GM12878 (cell line): ENCODE measurements at regions not wholly inside any gene's neighbourhood (a gene's known extent, or its start where the extent isn't known, plus 50 kb on each side); places are given as distances from the start of the nearest gene placed in this dataset.

Source experiments
- ATAC-seq: fragments of 200-7000 bp; cut with Tn5 transposase; 3 replicates; pipeline ENCODE4 v1.9.1; 2020; ENCODE audit warnings: mild to moderate bottlenecking, moderate library complexity
- BruUV-seq: library from RNA; stranded (reverse); fragments of 400-500 nt; replicated peaks from 2 replicates; lab custom pipeline; 2021; lab: Mats Ljungman, UMichigan
- CTCF ChIA-PET: fragments of 300-600 bp; sonication (Branson Sonifier 250); formaldehyde crosslinking; extraction: SDS; loops from one replicate; lab custom pipeline; 2021; ENCODE audit warnings: inconsistent platforms; lab: Yijun Ruan, JAX
- POLR2A ChIA-PET: fragments of 350-600 bp; formaldehyde crosslinking; extraction: SDS; loops from one replicate; lab custom pipeline; 2021; ENCODE audit warnings: inconsistent platforms; lab: Charles Lee
- RAD21 ChIA-PET: fragments of 300-600 bp; sonication (Branson Sonifier 250); formaldehyde crosslinking; loops from one replicate; lab custom pipeline; 2023; ENCODE audit warnings: antibody characterized with exemption; ENCODE audit not compliant: unreplicated experiment; lab: Charles Lee
- SMC1A ChIA-PET: fragments of 300-600 bp; sonication (Branson Sonifier 250); formaldehyde crosslinking; loops from one replicate; lab custom pipeline; 2023; ENCODE audit not compliant: unreplicated experiment, uncharacterized antibody; lab: Charles Lee
- DNase-seq: peaks from one replicate; pipeline ENCODE4 v3.0.0-alpha.2; 2011; ENCODE audit warnings: low read depth, low spot score
- FAIRE-seq: peaks from 3 replicates; lab custom pipeline; 2011; peaks lifted over from hg19 to GRCh38; lab: Jason Lieb, UNC
- H2AFZ ChIP-seq: 2 replicates; pipeline ENCODE4 v1.6.0; 2011; ENCODE audit warnings: low read depth, low read length, control low read depth; ENCODE audit not compliant: control insufficient read depth
- H3K27ac ChIP-seq: 2 replicates; pipeline ENCODE4 v1.5.1; 2011; ENCODE audit warnings: control low read depth; ENCODE audit not compliant: control insufficient read depth, insufficient read depth
- H3K27me3 ChIP-seq, 2 experiments: replicated peaks in 1 of 2; 2 replicates each; pipeline versions ENCODE4 v1.6.0 to v1.6.1; 2011; ENCODE audit warnings: low read length in 1 of 2; ENCODE audit not compliant: control insufficient read depth in 2 of 2, insufficient read depth in 2 of 2
- H3K36me3 ChIP-seq, 2 experiments: 2 replicates each; pipeline ENCODE4 v1.5.1; 2011; ENCODE audit warnings: low read length in 1 of 2; ENCODE audit not compliant: control insufficient read depth in 2 of 2, insufficient read depth in 2 of 2
- H3K4me1 ChIP-seq: 2 replicates; pipeline ENCODE4 v1.6.1; 2011; ENCODE audit warnings: mild to moderate bottlenecking, low read length, moderate library complexity, mixed read lengths; ENCODE audit not compliant: control insufficient read depth, insufficient read depth
- H3K4me2 ChIP-seq: 2 replicates; pipeline ENCODE4 v1.6.0; 2011; ENCODE audit warnings: control low read depth; ENCODE audit not compliant: control insufficient read depth, insufficient read depth
- H3K4me3 ChIP-seq: fragments of 200-600 bp; sonication (generic); 2 replicates; pipeline ENCODE4 v1.5.1; 2016
- H3K79me2 ChIP-seq: 2 replicates; pipeline ENCODE4 v1.6.0; 2011; ENCODE audit warnings: low read length; ENCODE audit not compliant: control insufficient read depth, insufficient read depth
- H3K9ac ChIP-seq: 2 replicates; pipeline ENCODE4 v1.8.0; 2011; ENCODE audit warnings: low read length, control low read depth, mixed read lengths; ENCODE audit not compliant: control insufficient read depth, insufficient read depth
- H3K9me3 ChIP-seq: replicated peaks from 3 replicates; pipeline ENCODE4 v1.5.1; 2011; ENCODE audit warnings: mild to moderate bottlenecking, low read length; ENCODE audit not compliant: control insufficient read depth, insufficient read depth
- H4K20me1 ChIP-seq: 2 replicates; pipeline ENCODE4 v1.6.0; 2011; ENCODE audit not compliant: control insufficient read depth, insufficient read depth
- CEBPZ ChIP-seq: fragments of 150-350 bp; IDR thresholded peaks from 2 replicates; pipeline ENCODE4 v1.6.1; 2016; ENCODE audit warnings: low read depth, low read length
- CHD2 ChIP-seq: IDR thresholded peaks from 2 replicates; pipeline ENCODE4 v1.6.1; 2011; ENCODE audit warnings: low read depth, low read length, improper control_type of control experiment, borderline replicate concordance
- IRF5 ChIP-seq: fragments of 450-650 bp; IDR thresholded peaks from 2 replicates; pipeline ENCODE4 v1.6.1; 2017; ENCODE audit warnings: borderline replicate concordance
- PRDM15 ChIP-seq: fragments of 450-650 bp; formaldehyde crosslinking; IDR thresholded peaks from 2 replicates; pipeline ENCODE4 v1.4.0; 2020; ENCODE audit warnings: mild to moderate bottlenecking, moderate library complexity
- RBBP5 ChIP-seq: fragments of 200-600 bp; sonication (generic); conservative IDR thresholded peaks from 2 replicates; pipeline ENCODE4 v1.6.1; 2016
- SIX5 ChIP-seq: IDR thresholded peaks from 2 replicates; pipeline ENCODE4 v1.6.1; 2011; ENCODE audit warnings: mild to moderate bottlenecking, low read depth, low read length, moderate library complexity; ENCODE audit not compliant: severe bottlenecking
- ZZZ3 ChIP-seq: IDR thresholded peaks from 2 replicates; pipeline ENCODE4 v1.6.1; 2011; ENCODE audit warnings: low read depth; ENCODE audit not compliant: control insufficient read depth, insufficient read length
- WGBS: methylation state at CpG from one replicate; pipeline ENCODE4 v1.1.6; 2016; ENCODE audit warnings: low lambda C conversion rate; ENCODE audit not compliant: insufficient replicate concordance, insufficient coverage; ENCODE audit errors: missing lambda C conversion rate; 5-methylcytosine and 5-hydroxymethylcytosine counted together
- in situ Hi-C: fragments of 300-500 bp; cut with MboI; formaldehyde crosslinking; loops from 9 replicates; pipeline ENCODE4 v1.14.3; 2018; ENCODE audit warnings: mixed read lengths
- intact Hi-C: fragments of 100-400 bp; cut with micrococcal nuclease; formaldehyde crosslinking; loops from one replicate; pipeline ENCODE4 v1.14.2; 2022; ENCODE audit not compliant: unreplicated experiment

- no peaks in the 10 kb centered on the region for H3K9me3 ChIP-seq
- H3K4me3 ChIP-seq = no peak overlapping the region
- DNase-seq (no peak), ATAC-seq (no peak), FAIRE-seq (no peak)
- ChIA-PET POLR2A (interaction anchor here (1.4 kb wide), 1 partner anchor 10 kb away, joined by 3 read pairs; no protein-coding TSS in a partner anchor), CTCF (interaction anchor here (1.5 kb wide), 2 partner anchors 9 to 12 kb away, joined by 3 read pairs; no protein-coding TSS in a partner anchor), SMC1A (interaction anchor here (0.5 kb wide), 1 partner anchor 11 kb away, joined by 3 read pairs; no protein-coding TSS in a partner anchor), RAD21 (no interaction called here)
- BruUV-seq = no TSS peak
- intact Hi-C loops (no loop called here), in situ Hi-C loops (no loop called here)
- no peaks in the 10 kb centered on the region for H3K27me3 ChIP-seq
- no peak overlapping the region for H2AFZ ChIP-seq
- no peak overlapping the region for H3K9ac ChIP-seq
- no peaks in the 10 kb centered on the region for H3K4me1 ChIP-seq
- TF ChIP-seq CHD2 (no peak), RBBP5 (no peak), CEBPZ (no peak), PRDM15 (CRISPR knock-in tag) (no peak), IRF5 (no peak), SIX5 (no peak), ZZZ3 (no peak)
- no peaks in the 10 kb centered on the region for H3K36me3 ChIP-seq
- H3K4me2 ChIP-seq = no peak overlapping the region
- H3K27ac ChIP-seq = no peak overlapping the region
- 49% methylated on average over 6 of the region's 6 CpGs for WGBS
- H4K20me1 ChIP-seq = no peaks in the 10 kb centered on the region
- H3K79me2 ChIP-seq = no peaks in the 10 kb centered on the region
Measured at GRCh38 chr16:48946686-48947370, 334.8 kb downstream of the CBLN1 start.
